H1 (cell line): ENCODE measurements at regions not wholly inside any gene's neighbourhood (a gene's known extent, or its start where the extent isn't known, plus 50 kb on each side); places are given as distances from the start of the nearest gene placed in this dataset.
"Not testable (repeated sequence)": the region's sequence is repeated elsewhere in the genome, so short reads cannot be mapped to it uniquely, and the experiment has no call there.

Experiments
- EP300 ChIP-seq, 2 experiments: IDR thresholded peaks; 1 replicate in 1 of 2; 2 replicates in 1 of 2; pipeline ENCODE4 v1.6.1; 2011 to 2012; ENCODE audit warnings: low read depth in 2 of 2, low read length in 2 of 2, mild to moderate bottlenecking in 2 of 2, borderline replicate concordance in 1 of 2, inconsistent platforms in 1 of 2, moderate library complexity in 1 of 2
- EZH2 ChIP-seq: fragments of 200-600 bp; sonication (generic); IDR thresholded peaks from 2 replicates; pipeline ENCODE4 v1.7.1; 2012; ENCODE audit warnings: low read depth, mild to moderate bottlenecking, moderate library complexity, low read length, inconsistent platforms; ENCODE audit not compliant: severe bottlenecking
- FOSL1 ChIP-seq: IDR thresholded peaks from 2 replicates; pipeline ENCODE4 v1.6.1; 2011; ENCODE audit warnings: mild to moderate bottlenecking, low read depth, low read length, moderate library complexity; ENCODE audit not compliant: insufficient read depth
- GABPA ChIP-seq: IDR thresholded peaks from 2 replicates; pipeline ENCODE4 v1.6.1; 2011; ENCODE audit warnings: mild to moderate bottlenecking, low read length, moderate library complexity, borderline replicate concordance; ENCODE audit not compliant: insufficient read depth
- PHF8 ChIP-seq: fragments of 200-600 bp; sonication (generic); conservative IDR thresholded peaks from 2 replicates; pipeline ENCODE4 v1.7.1; 2012; ENCODE audit warnings: low read depth, mild to moderate bottlenecking, inconsistent platforms, low read length, moderate library complexity
- POLR2A ChIP-seq, 2 experiments: IDR thresholded peaks; 1 replicate in 1 of 2; 2 replicates in 1 of 2; pipeline ENCODE4 v1.6.1; 2011; ENCODE audit warnings: low read depth in 2 of 2, low read length in 2 of 2, mild to moderate bottlenecking in 2 of 2; ENCODE audit errors: control extremely low read depth in 1 of 2
- POLR2AphosphoS5 ChIP-seq: IDR thresholded peaks from 2 replicates; pipeline ENCODE4 v1.6.1; 2011; ENCODE audit warnings: low read depth, low read length
- TAF1 ChIP-seq: IDR thresholded peaks from 2 replicates; pipeline ENCODE4 v1.6.1; 2011; ENCODE audit warnings: mild to moderate bottlenecking, low read depth, low read length
- TEAD4 ChIP-seq: IDR thresholded peaks from 2 replicates; pipeline ENCODE4 v1.6.1; 2012; ENCODE audit warnings: low read depth, low read length, inconsistent platforms, mixed read lengths
- TF ChIP-seq, protein P1 (sequence below), 3 experiments: IDR thresholded peaks; 1 replicate in 2 of 3; 2 replicates in 1 of 3; pipeline versions ENCODE4 v1.5.1 to v1.6.1; 2011; ENCODE audit warnings: low read length in 3 of 3, mild to moderate bottlenecking in 3 of 3, inconsistent platforms in 2 of 3, low read depth in 1 of 3, moderate library complexity in 1 of 3; ENCODE audit not compliant: insufficient read depth in 1 of 3; ENCODE audit errors: control extremely low read depth in 1 of 3
- TF ChIP-seq, protein P2 (sequence below): IDR thresholded peaks from 2 replicates; pipeline ENCODE4 v1.6.1; 2012; ENCODE audit warnings: low read length, inconsistent platforms

DNA sequence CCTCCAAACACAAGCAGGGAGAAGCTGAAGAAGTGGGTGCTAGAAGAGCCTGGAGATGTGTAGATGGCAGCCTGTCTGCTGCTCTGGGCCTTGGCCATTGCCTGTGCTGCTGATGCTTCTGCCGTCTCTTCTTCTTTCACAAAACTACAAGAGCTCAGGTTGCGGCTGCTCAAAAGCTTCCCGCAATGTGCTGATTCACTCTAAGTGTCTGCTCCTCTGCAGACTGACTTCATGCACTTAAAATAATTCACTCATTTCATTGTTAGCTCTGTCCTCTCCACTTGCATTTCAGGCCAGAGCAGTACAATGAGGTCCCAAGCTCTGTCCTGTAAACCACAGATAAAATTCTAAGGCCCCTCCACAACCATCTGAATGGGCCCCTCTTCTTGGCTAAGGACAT is 534.2 kb downstream of the KCNJ18 start:
- TF ChIP-seq EZH2; FOSL1; GABPA; TAF1; PHF8; POLR2A (IDR thresholded peaks at IDR 0.05; ENCODE audit: control extremely low read depth in 1 of 2, low read depth in 2 of 2, low read length in 2 of 2); POLR2AphosphoS5; TEAD4; EP300 (IDR thresholded peaks at IDR 0.05; ENCODE audit: borderline replicate concordance in 1 of 2, low read depth in 2 of 2, low read length in 2 of 2): not testable (repeated sequence)
- TF ChIP-seq, protein P1, sequence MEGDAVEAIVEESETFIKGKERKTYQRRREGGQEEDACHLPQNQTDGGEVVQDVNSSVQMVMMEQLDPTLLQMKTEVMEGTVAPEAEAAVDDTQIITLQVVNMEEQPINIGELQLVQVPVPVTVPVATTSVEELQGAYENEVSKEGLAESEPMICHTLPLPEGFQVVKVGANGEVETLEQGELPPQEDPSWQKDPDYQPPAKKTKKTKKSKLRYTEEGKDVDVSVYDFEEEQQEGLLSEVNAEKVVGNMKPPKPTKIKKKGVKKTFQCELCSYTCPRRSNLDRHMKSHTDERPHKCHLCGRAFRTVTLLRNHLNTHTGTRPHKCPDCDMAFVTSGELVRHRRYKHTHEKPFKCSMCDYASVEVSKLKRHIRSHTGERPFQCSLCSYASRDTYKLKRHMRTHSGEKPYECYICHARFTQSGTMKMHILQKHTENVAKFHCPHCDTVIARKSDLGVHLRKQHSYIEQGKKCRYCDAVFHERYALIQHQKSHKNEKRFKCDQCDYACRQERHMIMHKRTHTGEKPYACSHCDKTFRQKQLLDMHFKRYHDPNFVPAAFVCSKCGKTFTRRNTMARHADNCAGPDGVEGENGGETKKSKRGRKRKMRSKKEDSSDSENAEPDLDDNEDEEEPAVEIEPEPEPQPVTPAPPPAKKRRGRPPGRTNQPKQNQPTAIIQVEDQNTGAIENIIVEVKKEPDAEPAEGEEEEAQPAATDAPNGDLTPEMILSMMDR (IDR thresholded peaks at IDR 0.05; ENCODE audit: control extremely low read depth in 1 of 3, insufficient read depth in 1 of 3, low read depth in 1 of 3, low read length in 3 of 3), result not testable (repeated sequence)
- TF ChIP-seq, protein P2, sequence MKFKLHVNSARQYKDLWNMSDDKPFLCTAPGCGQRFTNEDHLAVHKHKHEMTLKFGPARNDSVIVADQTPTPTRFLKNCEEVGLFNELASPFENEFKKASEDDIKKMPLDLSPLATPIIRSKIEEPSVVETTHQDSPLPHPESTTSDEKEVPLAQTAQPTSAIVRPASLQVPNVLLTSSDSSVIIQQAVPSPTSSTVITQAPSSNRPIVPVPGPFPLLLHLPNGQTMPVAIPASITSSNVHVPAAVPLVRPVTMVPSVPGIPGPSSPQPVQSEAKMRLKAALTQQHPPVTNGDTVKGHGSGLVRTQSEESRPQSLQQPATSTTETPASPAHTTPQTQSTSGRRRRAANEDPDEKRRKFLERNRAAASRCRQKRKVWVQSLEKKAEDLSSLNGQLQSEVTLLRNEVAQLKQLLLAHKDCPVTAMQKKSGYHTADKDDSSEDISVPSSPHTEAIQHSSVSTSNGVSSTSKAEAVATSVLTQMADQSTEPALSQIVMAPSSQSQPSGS, result not testable (repeated sequence)
